ENCODE measurements at regions not wholly inside any gene's neighbourhood (a gene's known extent, or its start where the extent isn't known, plus 50 kb on each side); places are given as distances from the start of the nearest gene placed in this dataset.

GRCh38 chr5:179435731-179436315 is 90.6 kb upstream of the ADAMTS2 start:
- Histone ChIP-seq H3K27me3 (ENCODE audit: insufficient read depth) (no peaks in the 10 kb centered on the region), H3F3A (replicated peaks; ENCODE audit: insufficient read depth) (no peaks in the 10 kb centered on the region), H3K4me1 (ENCODE audit: control insufficient read depth in 1 of 2, insufficient read depth in 2 of 2, low read depth in 1 of 2, low read length in 1 of 2) (peaks cover 0 to 54% of the 10 kb centered on the region in 2 experiments; a peak in 1 of 4 replicates), H3K9me3 (no peaks in the 10 kb centered on the region), H3K27ac (ENCODE audit: low read depth in 2 of 2, low read length in 1 of 2) (peak overlapping the region in 1 of 2 experiments; percentile 99; a peak in 2 of 4 replicates), H3K9ac (no peak overlapping the region), H2AFZ (ENCODE audit: low read depth) (no peak overlapping the region), H3K79me2 (ENCODE audit: insufficient read depth) (no peaks in the 10 kb centered on the region), H3K4me2 (no peak overlapping the region), H3K4me3 (ENCODE audit: low read depth in 2 of 2, low read length in 1 of 2) (no peak overlapping the region), H3K36me3 (replicated peaks in 1 of 2; ENCODE audit: control insufficient read depth in 1 of 2, insufficient read depth in 2 of 2, low read length in 1 of 2) (no peaks in the 10 kb centered on the region), H3K9me2 (no peaks in the 10 kb centered on the region), H4K20me1 (ENCODE audit: insufficient read depth) (no peaks in the 10 kb centered on the region)
- DNase-seq, result no peak
- 51% methylated on average over 12 of the region's 12 CpGs for WGBS (ENCODE audit: low lambda C conversion rate)
- ChIA-PET POLR2A (interaction anchor here (2.4 kb wide), 1 partner anchor 122 kb away, joined by 7 read pairs; no protein-coding TSS in a partner anchor), CTCF (interaction anchor here (0.6 to 3.7 kb wide), 10 partner anchors 11 to 268 kb away, joined by 3 to 21 read pairs (median 4); no protein-coding TSS in a partner anchor)
- no peak for TF ChIP-seq SMC3 (IDR thresholded peaks at IDR 0.05; ENCODE audit: low read depth, low read length)
- no peak for TF ChIP-seq CTCF (IDR thresholded peaks at IDR 0.05)
- TF ChIP-seq ELF1 (IDR thresholded peaks at IDR 0.05), result no peak
- TF ChIP-seq JUND (IDR thresholded peaks at IDR 0.05), result no peak
- TF ChIP-seq, protein P1, sequence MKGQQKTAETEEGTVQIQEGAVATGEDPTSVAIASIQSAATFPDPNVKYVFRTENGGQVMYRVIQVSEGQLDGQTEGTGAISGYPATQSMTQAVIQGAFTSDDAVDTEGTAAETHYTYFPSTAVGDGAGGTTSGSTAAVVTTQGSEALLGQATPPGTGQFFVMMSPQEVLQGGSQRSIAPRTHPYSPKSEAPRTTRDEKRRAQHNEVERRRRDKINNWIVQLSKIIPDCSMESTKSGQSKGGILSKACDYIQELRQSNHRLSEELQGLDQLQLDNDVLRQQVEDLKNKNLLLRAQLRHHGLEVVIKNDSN (IDR thresholded peaks at IDR 0.05; ENCODE audit: borderline replicate concordance, low read depth), result no peak
- no peak for TF ChIP-seq EP300 (IDR thresholded peaks at IDR 0.05; ENCODE audit: borderline replicate concordance in 1 of 2, low read depth in 1 of 2, low read length in 1 of 2)
- TF ChIP-seq EZH2phosphoT487 (IDR thresholded peaks at IDR 0.05; ENCODE audit: borderline replicate concordance, low read depth), result no peak
- TF ChIP-seq NRF1 (IDR thresholded peaks at IDR 0.05; ENCODE audit: low read depth, low read length), result no peak
- no peak for TF ChIP-seq PBX3 (IDR thresholded peaks at IDR 0.05)
- no peak for TF ChIP-seq RXRA (IDR thresholded peaks at IDR 0.05; ENCODE audit: borderline replicate concordance, low read depth)
- no peak for TF ChIP-seq MXI1 (IDR thresholded peaks at IDR 0.05; ENCODE audit: low read depth, low read length)
- no peak for TF ChIP-seq RCOR1 (IDR thresholded peaks at IDR 0.05; ENCODE audit: low read length)
- TF ChIP-seq GATA2 (CRISPR knock-in tag; IDR thresholded peaks at IDR 0.05), result no peak
- no peak for TF ChIP-seq FOXM1 (IDR thresholded peaks at IDR 0.05; ENCODE audit: low read depth)
- TF ChIP-seq TAF1 (IDR thresholded peaks at IDR 0.05; ENCODE audit: borderline replicate concordance, low read depth, low read length), result no peak
- TF ChIP-seq TEAD4 (IDR thresholded peaks at IDR 0.05; ENCODE audit: borderline replicate concordance, insufficient read depth), result no peak
- TF ChIP-seq, protein P2, sequence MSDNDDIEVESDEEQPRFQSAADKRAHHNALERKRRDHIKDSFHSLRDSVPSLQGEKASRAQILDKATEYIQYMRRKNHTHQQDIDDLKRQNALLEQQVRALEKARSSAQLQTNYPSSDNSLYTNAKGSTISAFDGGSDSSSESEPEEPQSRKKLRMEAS (IDR thresholded peaks at IDR 0.05; ENCODE audit: low read depth), result no peak
- no peak for TF ChIP-seq USF2 (IDR thresholded peaks at IDR 0.05; ENCODE audit: borderline replicate concordance, low read depth, low read length)
- TF ChIP-seq FOXJ3 (CRISPR knock-in tag; IDR thresholded peaks at IDR 0.05), result no peak

Data from SK-N-SH (cell line).